Upper lobe of left lung (tissue), 6 donors: ENCODE measurements at regions not wholly inside any gene's neighbourhood (a gene's known extent, or its start where the extent isn't known, plus 50 kb on each side); places are given as distances from the start of the nearest gene placed in this dataset.
A peak's percentile ranks its signal among the peaks of the same experiment; 100 is the strongest.
"Not testable (repeated sequence)": the region's sequence is repeated elsewhere in the genome, so short reads cannot be mapped to it uniquely, and the experiment has no call there.

Experiments
- ATAC-seq, 2 donors: fragments of 200-7000 bp; cut with Tn5 transposase; one replicate each; pipeline ENCODE4 v1.9.1; 2022; ENCODE audit warnings: mild to moderate bottlenecking in 2 of 2, moderate library complexity in 2 of 2; ENCODE audit not compliant: low FRiP score in 2 of 2
- DNase-seq, 2 donors: peaks; one replicate each; pipeline ENCODE4 v3.0.0-alpha.2; 2019 to 2020
- H3K27ac ChIP-seq, 4 donors: fragments of 200-600 bp; sonication (generic); one replicate each; pipeline ENCODE4 v1.5.1; 2016 to 2019
- H3K27me3 ChIP-seq, 4 donors: fragments of 200-600 bp; sonication (generic); one replicate each; pipeline ENCODE4 v1.5.1; 2017 to 2019
- H3K36me3 ChIP-seq, 4 donors: fragments of 200-600 bp; sonication (generic); one replicate each; pipeline ENCODE4 v1.5.1; 2016 to 2019
- H3K4me1 ChIP-seq, 4 donors: fragments of 200-600 bp; sonication (generic); one replicate each; pipeline ENCODE4 v1.5.1; 2018 to 2019
- H3K4me3 ChIP-seq, 4 donors: fragments of 200-600 bp; sonication (generic); one replicate each; pipeline ENCODE4 v1.5.1; 2017 to 2019; ENCODE audit warnings: mild to moderate bottlenecking in 2 of 4, moderate library complexity in 1 of 4
- H3K9me3 ChIP-seq, 4 donors: fragments of 200-600 bp; sonication (generic); one replicate each; pipeline ENCODE4 v1.5.1; 2018 to 2019
- EP300 ChIP-seq, 4 donors: sonication (generic); formaldehyde crosslinking; IDR thresholded peaks; one replicate each; pipeline ENCODE4 v1.5.1; 2017; ENCODE audit warnings: antibody characterized with exemption in 4 of 4, control low read depth in 2 of 4
- POLR2A ChIP-seq, 4 donors: fragments of 450-650 bp; IDR thresholded peaks; one replicate each; pipeline ENCODE4 v1.5.1; 2016 to 2017; ENCODE audit warnings: antibody characterized with exemption in 4 of 4, mild to moderate bottlenecking in 2 of 4
- POLR2AphosphoS5 ChIP-seq, 2 donors: sonication (generic); formaldehyde crosslinking; IDR thresholded peaks; one replicate each; pipeline ENCODE4 v1.5.1; 2017; ENCODE audit warnings: antibody characterized with exemption in 2 of 2
- WGBS, 2 donors: methylation state at CpG; one replicate each; pipeline ENCODE4 v1.1.5; 2017 to 2018; 5-methylcytosine and 5-hydroxymethylcytosine counted together
- TF ChIP-seq, protein P1 (sequence below), 6 experiments: fragments of 450-650 bp in 4 of 6; fragments of 200-600 bp in 2 of 6; sonication (generic) in 2 of 6; IDR thresholded peaks; one replicate each; pipeline ENCODE4 v1.5.1; 2016 to 2019; ENCODE audit warnings: antibody characterized with exemption in 6 of 6
- donor health status: DM: no; HTN: no; CAD: no; lungs with moderate emphysema.
- donor health status: DM: no; HTN: yes; CAD: no; lungs with severe emphysema.

DNA sequence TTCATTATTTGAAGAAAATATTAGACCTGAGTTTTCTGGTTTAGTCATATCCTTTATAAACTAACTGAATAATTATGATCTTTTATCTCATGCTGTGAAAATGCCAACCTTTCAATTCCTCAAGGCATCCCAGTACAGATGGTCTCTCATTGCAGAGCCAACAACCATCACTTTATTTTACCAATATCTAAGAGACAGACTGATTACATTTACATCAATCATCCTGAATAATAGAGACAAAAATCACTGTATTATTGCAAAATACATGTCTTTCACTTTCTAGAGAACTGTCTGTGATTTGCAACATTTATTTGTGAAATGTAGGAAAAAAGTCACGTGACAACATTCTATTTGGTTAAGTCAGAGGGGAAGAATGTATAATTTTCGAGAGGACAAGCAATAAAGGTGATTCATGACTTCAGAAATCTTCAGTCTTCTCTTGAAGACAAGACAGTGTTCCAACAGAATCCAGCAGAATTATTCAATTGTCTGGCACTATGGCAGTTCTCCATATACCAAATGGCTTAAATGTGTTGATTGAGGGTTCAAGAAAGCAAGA is 503.6 kb upstream of the SYT4 start:
- no peaks in the 10 kb centered on the region for H3K9me3 ChIP-seq
- 61 to 70% methylated on average over 2 of the region's 2 CpGs for WGBS, 2 donors
- DNase-seq (no peak), ATAC-seq (no peak)
- no peaks in the 10 kb centered on the region for H3K36me3 ChIP-seq
- H3K27ac ChIP-seq, result no peak overlapping the region
- H3K4me1 ChIP-seq, result peaks cover 0 to 3% (median 0%) of the 10 kb centered on the region in 4 donors
- no peak overlapping the region for H3K4me3 ChIP-seq
- TF ChIP-seq POLR2A (IDR thresholded peaks at IDR 0.05) (no peak), POLR2AphosphoS5 (IDR thresholded peaks at IDR 0.05) (no peak), EP300 (IDR thresholded peaks at IDR 0.05) (no peak)
- TF ChIP-seq, protein P1, sequence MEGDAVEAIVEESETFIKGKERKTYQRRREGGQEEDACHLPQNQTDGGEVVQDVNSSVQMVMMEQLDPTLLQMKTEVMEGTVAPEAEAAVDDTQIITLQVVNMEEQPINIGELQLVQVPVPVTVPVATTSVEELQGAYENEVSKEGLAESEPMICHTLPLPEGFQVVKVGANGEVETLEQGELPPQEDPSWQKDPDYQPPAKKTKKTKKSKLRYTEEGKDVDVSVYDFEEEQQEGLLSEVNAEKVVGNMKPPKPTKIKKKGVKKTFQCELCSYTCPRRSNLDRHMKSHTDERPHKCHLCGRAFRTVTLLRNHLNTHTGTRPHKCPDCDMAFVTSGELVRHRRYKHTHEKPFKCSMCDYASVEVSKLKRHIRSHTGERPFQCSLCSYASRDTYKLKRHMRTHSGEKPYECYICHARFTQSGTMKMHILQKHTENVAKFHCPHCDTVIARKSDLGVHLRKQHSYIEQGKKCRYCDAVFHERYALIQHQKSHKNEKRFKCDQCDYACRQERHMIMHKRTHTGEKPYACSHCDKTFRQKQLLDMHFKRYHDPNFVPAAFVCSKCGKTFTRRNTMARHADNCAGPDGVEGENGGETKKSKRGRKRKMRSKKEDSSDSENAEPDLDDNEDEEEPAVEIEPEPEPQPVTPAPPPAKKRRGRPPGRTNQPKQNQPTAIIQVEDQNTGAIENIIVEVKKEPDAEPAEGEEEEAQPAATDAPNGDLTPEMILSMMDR (IDR thresholded peaks at IDR 0.05), result no peak
- H3K27me3 ChIP-seq, result no peaks in the 10 kb centered on the region

DNA sequence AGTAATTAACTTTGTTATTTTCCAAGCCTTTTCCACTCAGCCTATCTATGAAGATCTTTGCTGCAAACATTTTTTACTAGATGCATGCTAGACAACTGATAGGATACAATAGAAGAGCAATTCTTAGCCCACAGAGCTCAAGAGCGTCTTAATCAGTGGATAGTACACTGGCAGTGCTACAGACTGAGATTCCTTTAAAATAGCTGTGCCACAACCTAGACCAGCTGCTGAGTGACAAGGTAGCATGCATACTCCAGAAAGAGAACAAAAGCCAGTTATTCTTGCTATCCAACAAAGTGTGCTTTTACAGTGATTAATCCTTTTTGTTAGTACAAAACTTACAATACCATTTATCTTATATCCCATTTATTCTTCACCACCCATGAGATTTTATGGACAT is 507.9 kb upstream of the SYT4 start:
- Histone ChIP-seq H3K27me3 (no peaks in the 10 kb centered on the region), H3K36me3 (no peaks in the 10 kb centered on the region), H3K27ac (no peak overlapping the region), H3K4me1 (no peaks in the 10 kb centered on the region), H3K4me3 (no peak overlapping the region), H3K9me3 (no peaks in the 10 kb centered on the region)
- DNase-seq (no peak), ATAC-seq (no peak)
- 60 to 63% methylated on average over 1 of the region's 1 CpG for WGBS, 2 donors
- TF ChIP-seq POLR2A (IDR thresholded peaks at IDR 0.05), result no peak
- no peak for TF ChIP-seq EP300 (IDR thresholded peaks at IDR 0.05)
- TF ChIP-seq POLR2AphosphoS5 (IDR thresholded peaks at IDR 0.05), result no peak
- TF ChIP-seq, protein P1 (IDR thresholded peaks at IDR 0.05), result no peak

DNA sequence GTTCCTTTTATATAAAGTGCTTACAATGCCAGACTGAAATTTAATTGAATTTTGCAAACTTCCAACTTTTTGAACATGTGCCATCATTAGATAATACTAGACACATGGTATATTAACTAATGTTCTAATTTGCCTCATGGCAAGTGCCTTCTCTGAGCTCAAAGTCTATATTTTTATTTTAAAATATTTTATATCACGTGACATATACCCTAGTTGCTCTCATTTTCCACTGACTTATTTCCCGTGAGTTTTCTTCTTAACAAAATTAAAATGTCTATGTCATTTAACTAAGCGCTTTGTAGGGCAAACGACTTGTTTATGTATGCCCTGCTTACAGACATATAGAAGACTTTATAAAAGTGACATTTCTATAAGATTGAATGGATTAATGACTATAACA is 509.6 kb upstream of the SYT4 start:
- no peaks in the 10 kb centered on the region for H3K36me3 ChIP-seq
- WGBS, 2 donors, result 86 to 91% methylated on average over 4 of the region's 4 CpGs
- no peak overlapping the region for H3K4me3 ChIP-seq
- no peaks in the 10 kb centered on the region for H3K4me1 ChIP-seq
- TF ChIP-seq POLR2A (IDR thresholded peaks at IDR 0.05), result no peak
- no peak for TF ChIP-seq EP300 (IDR thresholded peaks at IDR 0.05)
- TF ChIP-seq, protein P1 (IDR thresholded peaks at IDR 0.05), result no peak
- no peak for TF ChIP-seq POLR2AphosphoS5 (IDR thresholded peaks at IDR 0.05)
- ATAC-seq, result no peak
- no peak for DNase-seq
- H3K27ac ChIP-seq, result no peak overlapping the region
- no peaks in the 10 kb centered on the region for H3K9me3 ChIP-seq
- no peaks in the 10 kb centered on the region for H3K27me3 ChIP-seq

DNA sequence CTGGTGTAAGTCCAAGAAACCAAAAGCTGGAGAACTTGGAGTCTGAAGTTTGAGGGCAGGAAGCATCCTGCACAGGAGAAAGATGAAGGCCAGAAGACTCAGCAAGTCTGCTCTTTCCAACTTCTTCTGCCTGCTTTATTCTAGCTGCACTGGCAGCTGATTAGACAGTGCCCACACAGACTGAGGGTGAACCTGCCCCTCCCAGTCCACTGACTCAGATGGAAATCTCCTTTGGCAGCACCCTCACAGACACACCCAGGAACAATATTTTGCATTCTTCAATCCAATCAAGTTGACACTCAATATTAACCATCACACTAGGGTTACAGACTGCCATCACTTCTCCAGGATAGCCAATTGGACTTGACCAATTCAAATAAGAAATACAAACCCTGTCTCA is 510.4 kb upstream of the SYT4 start:
- not testable (repeated sequence) for ATAC-seq

DNA sequence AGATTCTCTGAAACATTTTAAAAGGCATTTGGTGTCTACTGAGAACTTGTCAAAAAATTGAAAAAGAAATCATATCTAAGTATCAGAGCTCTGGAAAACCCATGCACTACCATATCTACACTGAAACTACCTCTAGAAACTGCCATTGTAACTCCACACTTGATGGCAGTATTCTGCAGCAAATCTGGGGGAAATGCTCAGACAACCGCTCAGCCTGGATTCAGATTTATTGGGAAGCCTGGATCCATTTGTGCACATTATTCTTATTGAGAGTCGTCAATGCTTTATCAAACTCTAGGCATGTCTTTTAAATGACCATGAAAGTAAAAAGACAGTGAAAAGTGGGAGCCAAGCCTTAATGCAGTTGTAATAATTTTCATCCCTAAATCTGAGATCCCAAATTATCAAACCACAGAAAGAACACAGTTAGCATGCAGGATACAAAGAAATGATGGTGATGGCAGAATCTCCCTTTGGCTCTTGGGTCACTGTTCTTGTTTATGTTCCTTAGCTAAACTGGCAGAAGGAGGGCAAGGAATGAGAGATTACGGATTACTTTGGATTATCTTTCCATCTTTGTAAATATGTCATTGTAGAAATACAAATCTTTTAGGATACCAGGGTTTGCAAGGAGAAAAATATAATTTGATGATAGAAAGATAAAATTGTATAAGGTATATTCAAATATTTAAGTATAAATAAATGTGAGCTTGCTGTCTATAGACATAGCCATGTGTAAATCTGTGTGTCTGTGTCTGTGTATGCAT is 512.1 kb upstream of the SYT4 start:
- Histone ChIP-seq H3K9me3 (no peaks in the 10 kb centered on the region), H3K36me3 (no peaks in the 10 kb centered on the region), H3K4me1 (no peaks in the 10 kb centered on the region), H3K4me3 (no peak overlapping the region), H3K27ac (no peak overlapping the region), H3K27me3 (no peaks in the 10 kb centered on the region)
- no peak for TF ChIP-seq POLR2A (IDR thresholded peaks at IDR 0.05)
- no peak for TF ChIP-seq EP300 (IDR thresholded peaks at IDR 0.05)
- TF ChIP-seq, protein P1 (IDR thresholded peaks at IDR 0.05), result no peak
- TF ChIP-seq POLR2AphosphoS5 (IDR thresholded peaks at IDR 0.05), result no peak
- DNase-seq, result no peak
- peak in 1 of 2 donors; percentile 64 for ATAC-seq
- 61 to 71% methylated on average over 3 of the region's 3 CpGs for WGBS, 2 donors

More for the DNA sequence above, 510.4 kb upstream of the SYT4 start:
- not testable (repeated sequence) for H3K9me3 ChIP-seq, DNase-seq, H3K36me3 ChIP-seq, H3K27me3 ChIP-seq, H3K4me1 ChIP-seq, H3K4me3 ChIP-seq, H3K27ac ChIP-seq
